Cardiac muscle cell (in vitro differentiated cells and primary cell): ENCODE measurements at regions not wholly inside any gene's neighbourhood (a gene's known extent, or its start where the extent isn't known, plus 50 kb on each side); places are given as distances from the start of the nearest gene placed in this dataset.

Experiments
- DNase-seq, 2 donors: peaks; one replicate each; pipeline versions ENCODE4 v3.0.0 to v3.0.0-alpha.2; 2010 to 2017; ENCODE audit warnings: low read depth in 1 of 2, low spot score in 1 of 2
- H3K27ac ChIP-seq: fragments of 200-600 bp; sonication (generic); 2 replicates; pipeline ENCODE4 v1.5.1; 2016
- H3K27me3 ChIP-seq: fragments of 200-600 bp; sonication (generic); 2 replicates; pipeline ENCODE4 v1.6.0; 2016; ENCODE audit warnings: control low read depth
- H3K36me3 ChIP-seq: fragments of 200-600 bp; sonication (generic); 2 replicates; pipeline ENCODE4 v1.5.1; 2016; ENCODE audit warnings: control low read depth
- H3K4me1 ChIP-seq: fragments of 200-600 bp; sonication (generic); 2 replicates; pipeline ENCODE4 v1.8.1; 2017; ENCODE audit warnings: low read depth, mild to moderate bottlenecking, mixed run types
- H3K4me3 ChIP-seq: fragments of 200-600 bp; sonication (generic); 2 replicates; pipeline ENCODE4 v1.5.1; 2016; ENCODE audit warnings: mild to moderate bottlenecking
- H3K9me3 ChIP-seq: fragments of 200-600 bp; sonication (generic); 2 replicates; pipeline ENCODE4 v1.5.1; 2017; ENCODE audit warnings: low read depth, mild to moderate bottlenecking, control low read depth
- TF ChIP-seq, protein P1 (sequence below): IDR thresholded peaks from 2 replicates; pipeline ENCODE4 v1.5.1; 2012; ENCODE audit warnings: low read depth, mild to moderate bottlenecking, low read length

DNA sequence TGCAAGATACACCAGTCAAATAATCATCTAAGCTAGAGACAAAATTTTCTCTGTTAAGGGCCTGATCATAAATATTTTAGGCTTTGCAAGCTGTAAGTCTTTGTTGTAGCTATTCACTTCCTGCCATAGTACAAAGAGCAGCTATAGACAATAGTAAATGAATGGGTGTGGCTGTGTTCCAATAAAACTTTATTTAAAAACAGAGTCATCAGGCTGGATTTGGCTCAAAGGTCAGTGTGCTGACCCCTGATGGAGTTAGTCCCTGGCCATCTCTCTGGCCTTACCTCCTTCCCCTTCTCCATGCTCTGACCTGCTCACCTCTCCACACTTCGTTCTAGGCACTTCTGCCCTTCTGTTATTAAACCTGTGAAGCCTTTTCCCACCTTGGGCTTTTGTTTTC is 86.0 kb downstream of the DRD1 start:
- H3K9me3 ChIP-seq: no peaks in the 10 kb centered on the region
- no peak for DNase-seq

DNA sequence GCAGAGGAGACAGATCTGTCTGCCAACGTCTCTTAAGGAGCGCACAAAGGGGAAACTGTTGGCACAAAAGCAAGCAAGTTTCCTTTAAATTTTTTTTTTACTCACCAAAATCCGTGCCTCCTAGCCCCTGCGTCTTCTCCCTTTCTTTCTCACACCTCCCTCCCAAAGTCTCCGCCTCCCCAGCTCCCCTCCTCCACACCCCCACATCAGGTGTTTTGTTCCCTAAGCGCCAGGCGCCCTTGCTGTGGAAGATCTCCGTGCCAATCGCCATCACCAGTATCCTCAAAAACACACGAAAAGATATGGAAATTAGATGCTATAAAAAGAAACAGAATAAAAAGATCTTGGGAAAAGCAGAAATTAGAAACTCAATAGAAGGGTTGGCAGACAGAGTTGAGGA is 87.6 kb downstream of the DRD1 start:
- H3K4me1 ChIP-seq: no peaks in the 10 kb centered on the region
- H3K4me3 ChIP-seq: no peak overlapping the region
- no peaks in the 10 kb centered on the region for H3K9me3 ChIP-seq
- no peaks in the 10 kb centered on the region for H3K27me3 ChIP-seq
- TF ChIP-seq, protein P1, sequence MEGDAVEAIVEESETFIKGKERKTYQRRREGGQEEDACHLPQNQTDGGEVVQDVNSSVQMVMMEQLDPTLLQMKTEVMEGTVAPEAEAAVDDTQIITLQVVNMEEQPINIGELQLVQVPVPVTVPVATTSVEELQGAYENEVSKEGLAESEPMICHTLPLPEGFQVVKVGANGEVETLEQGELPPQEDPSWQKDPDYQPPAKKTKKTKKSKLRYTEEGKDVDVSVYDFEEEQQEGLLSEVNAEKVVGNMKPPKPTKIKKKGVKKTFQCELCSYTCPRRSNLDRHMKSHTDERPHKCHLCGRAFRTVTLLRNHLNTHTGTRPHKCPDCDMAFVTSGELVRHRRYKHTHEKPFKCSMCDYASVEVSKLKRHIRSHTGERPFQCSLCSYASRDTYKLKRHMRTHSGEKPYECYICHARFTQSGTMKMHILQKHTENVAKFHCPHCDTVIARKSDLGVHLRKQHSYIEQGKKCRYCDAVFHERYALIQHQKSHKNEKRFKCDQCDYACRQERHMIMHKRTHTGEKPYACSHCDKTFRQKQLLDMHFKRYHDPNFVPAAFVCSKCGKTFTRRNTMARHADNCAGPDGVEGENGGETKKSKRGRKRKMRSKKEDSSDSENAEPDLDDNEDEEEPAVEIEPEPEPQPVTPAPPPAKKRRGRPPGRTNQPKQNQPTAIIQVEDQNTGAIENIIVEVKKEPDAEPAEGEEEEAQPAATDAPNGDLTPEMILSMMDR: no peak
- H3K27ac ChIP-seq: no peak overlapping the region
- no peaks in the 10 kb centered on the region for H3K36me3 ChIP-seq
- no peak for DNase-seq

More for the DNA sequence above, 86.0 kb downstream of the DRD1 start:
- no peaks in the 10 kb centered on the region for H3K4me1 ChIP-seq
- peaks cover 4% of the 10 kb centered on the region for H3K27me3 ChIP-seq
- no peaks in the 10 kb centered on the region for H3K36me3 ChIP-seq
- no peak overlapping the region for H3K4me3 ChIP-seq
- no peak overlapping the region for H3K27ac ChIP-seq
- TF ChIP-seq, protein P1: no peak

DNA sequence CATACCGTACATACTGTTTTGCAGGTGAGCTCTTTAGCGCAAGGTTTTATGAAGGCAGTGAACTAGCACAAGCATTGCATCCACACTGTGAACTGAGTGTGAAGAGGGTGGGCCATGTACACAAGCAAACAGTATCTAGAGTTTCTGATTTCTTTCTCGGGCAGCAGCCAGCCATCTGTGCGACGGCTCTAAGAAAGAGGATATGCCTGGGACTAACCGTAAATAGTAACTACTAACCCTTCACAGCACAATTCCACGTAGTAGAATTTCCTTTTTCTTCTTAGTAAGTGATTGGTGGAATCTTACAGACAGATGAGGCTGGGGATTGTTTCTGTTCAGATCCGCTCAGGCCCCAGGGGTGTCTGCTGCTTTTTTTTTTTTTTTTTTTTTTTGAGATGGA is 89.0 kb downstream of the DRD1 start:
- TF ChIP-seq, protein P1: no peak
- Histone ChIP-seq H3K4me3 (no peak overlapping the region), H3K36me3 (no peaks in the 10 kb centered on the region), H3K4me1 (no peaks in the 10 kb centered on the region), H3K9me3 (no peaks in the 10 kb centered on the region), H3K27ac (no peak overlapping the region), H3K27me3 (no peaks in the 10 kb centered on the region)
- DNase-seq: no peak

DNA sequence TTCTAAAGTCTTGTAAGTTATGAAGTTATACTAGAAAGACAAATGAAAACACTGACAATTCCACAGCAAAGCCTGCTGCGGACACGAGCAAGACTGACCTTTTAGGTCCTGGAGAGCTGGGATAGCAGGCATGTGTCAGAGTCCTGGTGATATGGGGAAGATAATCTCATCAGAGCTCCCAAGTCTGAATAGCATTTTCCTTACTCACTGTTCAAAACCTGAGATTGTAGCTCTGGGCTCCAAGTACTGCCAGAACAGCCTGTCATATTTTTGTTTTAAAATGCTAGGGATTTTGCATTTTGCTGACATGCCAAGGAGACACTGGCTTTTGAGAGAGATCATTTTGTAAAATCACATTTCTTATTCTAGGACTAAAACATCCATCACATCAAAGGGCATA is 90.1 kb downstream of the DRD1 start:
- no peak for DNase-seq

DNA sequence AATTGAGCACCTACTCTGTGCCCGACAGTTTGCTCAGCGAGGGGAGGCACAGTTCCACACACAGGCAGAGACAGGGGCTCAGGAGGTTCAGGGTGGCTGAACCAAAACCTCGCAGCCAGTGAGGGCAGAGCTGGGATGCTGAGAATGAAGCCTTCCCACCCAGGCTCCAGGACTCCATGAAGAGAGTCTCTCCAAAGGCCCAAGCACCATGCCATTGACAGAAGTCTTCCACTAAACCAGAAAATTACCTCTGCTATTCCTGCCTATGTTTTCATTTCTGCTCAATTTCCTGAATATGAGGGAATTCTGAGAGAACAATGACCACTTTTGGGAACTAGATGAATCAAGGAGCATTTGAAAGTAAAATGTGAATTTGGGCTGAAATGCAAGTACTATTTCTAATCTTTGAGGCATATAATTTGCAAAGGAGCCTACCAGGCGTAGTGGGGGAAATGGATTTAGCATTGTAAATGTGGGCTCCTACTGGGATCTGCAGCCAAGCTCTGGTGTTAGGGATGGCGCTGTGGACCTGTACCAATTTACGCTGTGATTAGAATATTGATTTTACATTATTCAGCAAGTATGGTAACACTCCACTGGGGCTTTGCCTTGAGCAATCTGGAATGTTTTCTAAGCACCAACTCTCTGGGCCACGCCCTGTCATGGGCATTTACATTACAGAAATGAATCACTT is 91.9 kb downstream of the DRD1 start:
- no peaks in the 10 kb centered on the region for H3K4me1 ChIP-seq
- TF ChIP-seq, protein P1: no peak
- H3K27ac ChIP-seq: no peak overlapping the region
- H3K27me3 ChIP-seq: no peaks in the 10 kb centered on the region
- no peaks in the 10 kb centered on the region for H3K36me3 ChIP-seq
- no peak overlapping the region for H3K4me3 ChIP-seq
- no peaks in the 10 kb centered on the region for H3K9me3 ChIP-seq
- no peak for DNase-seq

More for the DNA sequence above, 90.1 kb downstream of the DRD1 start:
- Histone ChIP-seq H3K4me1 (no peaks in the 10 kb centered on the region), H3K27ac (no peak overlapping the region), H3K4me3 (no peak overlapping the region), H3K27me3 (no peaks in the 10 kb centered on the region), H3K9me3 (no peaks in the 10 kb centered on the region), H3K36me3 (no peaks in the 10 kb centered on the region)
- TF ChIP-seq, protein P1: no peak
